Heart left ventricle (tissue), 16 donors: ENCODE measurements at regions not wholly inside any gene's neighbourhood (a gene's known extent, or its start where the extent isn't known, plus 50 kb on each side); places are given as distances from the start of the nearest gene placed in this dataset.
"Not testable (repeated sequence)": the region's sequence is repeated elsewhere in the genome, so short reads cannot be mapped to it uniquely, and the experiment has no call there.

ENCODE experiments used
- ATAC-seq, 4 donors: fragments of 200-7000 bp; cut with Tn5 transposase; one replicate each; pipeline ENCODE4 v1.9.1; 2020 to 2022; ENCODE audit warnings: moderate library complexity in 4 of 4, mild to moderate bottlenecking in 3 of 4, moderate number of reproducible peaks in 1 of 4
- DNase-seq, 5 donors: peaks; one replicate each; pipeline ENCODE4 v3.0.0-alpha.2; 2020
- H3K27ac ChIP-seq, 12 donors: fragments of 200-600 bp; sonication (generic) in 4 of 12; one replicate each; pipeline versions ENCODE4 v1.5.0 to v1.8.0; 2016 to 2022; ENCODE audit warnings: mild to moderate bottlenecking in 2 of 12
- H3K27me3 ChIP-seq, 9 donors: fragments of 200-600 bp; sonication (generic) in 2 of 9; one replicate each; pipeline versions ENCODE4 v1.5.1 to v1.8.0; 2016 to 2022; ENCODE audit warnings: mild to moderate bottlenecking in 3 of 9
- H3K36me3 ChIP-seq, 9 donors: fragments of 200-600 bp; sonication (generic) in 2 of 9; one replicate each; pipeline versions ENCODE4 v1.5.0 to v1.8.0; 2018 to 2022; ENCODE audit warnings: mild to moderate bottlenecking in 2 of 9
- H3K4me1 ChIP-seq, 12 donors: fragments of 200-600 bp; sonication (generic) in 4 of 12; one replicate each; pipeline versions ENCODE4 v1.5.0 to v1.8.0; 2016 to 2022; ENCODE audit warnings: mild to moderate bottlenecking in 3 of 12
- H3K4me3 ChIP-seq, 12 donors: fragments of 200-600 bp; sonication (generic) in 4 of 12; one replicate each; pipeline versions ENCODE4 v1.5.0 to v1.8.0; 2017 to 2022; ENCODE audit warnings: mild to moderate bottlenecking in 9 of 12, moderate library complexity in 4 of 12
- H3K9me3 ChIP-seq, 12 donors: fragments of 200-600 bp; sonication (generic) in 4 of 12; one replicate each; pipeline versions ENCODE4 v1.5.0 to v1.8.0; 2016 to 2022; ENCODE audit warnings: mild to moderate bottlenecking in 1 of 12
- CTCF ChIP-seq, 12 donors: fragments of 200-600 bp; sonication (generic) in 4 of 12; IDR thresholded peaks; one replicate each; pipeline versions ENCODE4 v1.5.0 to v1.8.0; 2018 to 2022; ENCODE audit warnings: antibody characterized with exemption in 12 of 12, mild to moderate bottlenecking in 5 of 12
- POLR2A ChIP-seq, 2 donors: fragments of 450-650 bp; IDR thresholded peaks; one replicate each; pipeline ENCODE4 v1.6.1; 2017; ENCODE audit warnings: antibody characterized with exemption in 2 of 2, mild to moderate bottlenecking in 2 of 2, moderate library complexity in 2 of 2
- WGBS, 4 donors: extraction: QIAGEN DNeasy Blood & Tissue Kit in 2 of 4; methylation state at CpG; one replicate each; pipeline versions ENCODE4 v1.1.5 to v1.1.7; 2013 to 2018; 5-methylcytosine and 5-hydroxymethylcytosine counted together
- intact Hi-C, 10 donors: fragments of 100-400 bp; cut with DNase I; formaldehyde crosslinking; loops; one replicate each; pipeline versions ENCODE4 v1.11.1 to v1.14.2; 2022
- donor health status: ischemic (EF 13 %, LVEDD 7.1; RV severe dilation, severe dysfunction).
- donor health status: healthy with polysubstance abuse.
- donor health status: DM: no; HTN: yes; CAD: no.
- donor health status: DM: no; HTN: no; CAD: no.
- donor health status: ischemic (EF 25% LVEDD 6.9; RV normal size, moderate dysfunction).
- donor health status: ischemic (EF 25% LVEDD 5.7; RV mildly dilated, moderate dysfunction).
- donor health status: healthy.
- donor health status: DM: yes; HTN: yes; CAD: no.
- donor health status: ischemic (EF 35%, LVEDD 5.7; RV mildly dilated, moderate dysfunction).
- donor health status: nonischemic (EF 11% LVEDD 7.7; RV severe dilation, severe dysfunction).
- donor health status: DM: yes; HTN: yes; CAD: no.
- donor health status: PGD.
- donor health status: ischemic (EF 29% LVEDD 5.4; RV normal size, mild dysfunction).
- donor health status: nonischemic (EF 23%, LVEDD 6.1; RV moderate dilation, normal function).

GRCh38 chr2:88999365-88999764 is 307.9 kb downstream of the RPIA start:
- Histone ChIP-seq H3K36me3 (no peaks in the 10 kb centered on the region), H3K4me3 (no peak overlapping the region), H3K9me3 (no peaks in the 10 kb centered on the region), H3K4me1 (no peaks in the 10 kb centered on the region), H3K27me3 (peaks cover 0 to 6% (median 0%) of the 10 kb centered on the region in 9 donors), H3K27ac (no peak overlapping the region)
- no peak for TF ChIP-seq CTCF (IDR thresholded peaks at IDR 0.05)
- TF ChIP-seq POLR2A (IDR thresholded peaks at IDR 0.05): no peak
- intact Hi-C loops: no loop called here
- ATAC-seq: no peak
- DNase-seq: no peak
- WGBS, 4 donors: 86 to 91% (median 88%) methylated on average over 10 of the region's 10 CpGs

GRCh38 chr2:89000235-89000634 is 308.8 kb downstream of the RPIA start:
- TF ChIP-seq CTCF (IDR thresholded peaks at IDR 0.05): no peak
- no peaks in the 10 kb centered on the region for H3K9me3 ChIP-seq
- H3K36me3 ChIP-seq: no peaks in the 10 kb centered on the region
- intact Hi-C loops: loop anchor here in 1 of 10 donors (10.0 kb wide), 1 partner anchor 1225 kb away; no protein-coding TSS in a partner anchor
- H3K4me1 ChIP-seq: no peaks in the 10 kb centered on the region
- H3K4me3 ChIP-seq: no peak overlapping the region
- H3K27ac ChIP-seq: no peak overlapping the region
- 76 to 77% (median 76%) methylated on average over 5 of the region's 5 CpGs for WGBS, 4 donors
- ATAC-seq (no peak), DNase-seq (no peak)
- peaks cover 0 to 9% (median 0%) of the 10 kb centered on the region in 9 donors for H3K27me3 ChIP-seq

DNA sequence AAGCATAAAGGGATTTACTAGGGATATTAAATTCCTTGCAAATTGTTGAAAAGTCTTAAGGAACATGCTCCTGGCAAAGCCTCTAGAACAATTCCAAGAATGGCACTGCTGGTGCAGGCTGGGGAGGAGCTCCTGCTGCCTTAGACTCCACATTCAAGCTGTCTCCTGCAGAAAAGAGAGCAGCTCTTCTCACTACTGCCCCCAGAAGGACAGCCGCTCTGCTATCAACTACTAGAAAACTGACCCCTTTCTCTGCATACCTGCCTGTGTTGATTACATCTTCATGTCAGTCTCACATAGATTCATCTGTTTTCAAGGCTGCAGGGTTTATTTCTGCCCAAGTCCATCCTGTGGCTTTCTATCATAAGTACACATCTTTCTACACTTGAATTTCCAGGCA is 312.8 kb downstream of the RPIA start:
- H3K4me1 ChIP-seq, H3K4me3 ChIP-seq, H3K9me3 ChIP-seq, ATAC-seq, H3K27me3 ChIP-seq, H3K36me3 ChIP-seq, DNase-seq, H3K27ac ChIP-seq: not testable (repeated sequence)
- intact Hi-C loops: loop anchor here in 1 of 10 donors (10.0 kb wide), 1 partner anchor 1221 kb away; no protein-coding TSS in a partner anchor
- 21 to 38% (median 36%) methylated on average over 1 of the region's 1 CpG for WGBS, 4 donors

- H3K36me3 ChIP-seq, H3K27ac ChIP-seq, DNase-seq, intact Hi-C loops, H3K4me3 ChIP-seq, H3K27me3 ChIP-seq, H3K4me1 ChIP-seq, H3K9me3 ChIP-seq, ATAC-seq: not testable (repeated sequence)
- WGBS, 4 donors: 53 to 68% (median 54%) methylated on average over 3 to 4 of the region's 4 CpGs
Measured at GRCh38 chr2:89020566-89020965, 329.1 kb downstream of the RPIA start.

GRCh38 chr2:89026296-89026695 is 334.8 kb downstream of the RPIA start:
- peaks cover 0 to 19% (median 0%) of the 10 kb centered on the region in 9 donors for H3K27me3 ChIP-seq
- intact Hi-C loops, H3K4me1 ChIP-seq, ATAC-seq, H3K9me3 ChIP-seq, DNase-seq, H3K27ac ChIP-seq, H3K4me3 ChIP-seq, H3K36me3 ChIP-seq: not testable (repeated sequence)
- WGBS, 4 donors: 57 to 68% (median 60%) methylated on average over 2 of the region's 2 CpGs

DNA sequence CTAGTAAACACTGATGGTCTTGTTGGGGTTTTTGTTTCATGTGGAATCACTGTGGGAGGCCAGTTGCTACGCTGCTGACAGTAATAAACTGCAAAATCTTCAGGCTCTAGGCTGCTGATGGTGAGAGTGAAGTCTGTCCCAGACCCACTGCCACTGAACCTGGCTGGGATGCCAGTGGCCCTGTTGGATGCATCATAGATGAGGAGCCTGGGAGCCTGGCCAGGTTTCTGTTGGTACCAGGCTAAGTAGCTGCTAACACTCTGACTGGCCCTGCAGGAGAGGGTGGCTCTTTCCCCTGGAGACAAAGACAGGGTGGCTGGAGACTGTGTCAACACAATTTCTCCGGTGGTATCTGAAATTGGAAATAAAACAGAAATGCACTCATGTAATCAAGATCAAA is 335.6 kb downstream of the RPIA start:
- ATAC-seq, H3K4me3 ChIP-seq, H3K9me3 ChIP-seq, H3K4me1 ChIP-seq, DNase-seq, H3K36me3 ChIP-seq, H3K27ac ChIP-seq, intact Hi-C loops: not testable (repeated sequence)
- H3K27me3 ChIP-seq: peaks cover 0 to 19% (median 0%) of the 10 kb centered on the region in 9 donors
- 28 to 66% (median 50%) methylated on average over 2 of the region's 2 CpGs for WGBS, 4 donors

GRCh38 chr2:89027536-89027935 is 336.1 kb downstream of the RPIA start:
- intact Hi-C loops, H3K9me3 ChIP-seq, H3K4me3 ChIP-seq, H3K36me3 ChIP-seq, DNase-seq, H3K27ac ChIP-seq, ATAC-seq, H3K4me1 ChIP-seq: not testable (repeated sequence)
- H3K27me3 ChIP-seq: peaks cover 0 to 19% (median 0%) of the 10 kb centered on the region in 9 donors
- 83 to 94% (median 86%) methylated on average over 1 of the region's 1 CpG for WGBS, 4 donors

DNA sequence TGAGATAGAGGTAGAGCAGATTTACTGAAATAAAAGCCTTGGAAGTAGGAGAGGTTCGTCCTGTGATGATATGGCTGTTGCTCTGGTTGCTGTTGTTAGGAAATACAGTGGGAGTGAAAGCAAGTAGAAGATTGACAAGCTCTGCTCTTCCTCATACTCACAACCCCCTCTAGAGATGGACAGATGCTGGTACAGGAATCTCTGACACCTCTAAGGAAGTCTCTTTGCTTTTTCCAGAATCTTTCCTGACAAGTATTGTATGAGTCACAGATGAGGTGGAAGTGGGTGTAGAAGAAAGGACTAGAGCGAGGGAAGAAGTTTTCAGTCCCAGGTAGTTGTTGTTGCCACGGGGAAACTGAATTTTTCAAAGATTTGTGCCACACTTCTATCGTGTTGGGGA is 337.8 kb downstream of the RPIA start:
- not testable (repeated sequence) for ATAC-seq
- 28 to 53% (median 41%) methylated on average over 4 of the region's 4 CpGs for WGBS, 4 donors

More for the DNA sequence above, 337.8 kb downstream of the RPIA start:
- H3K36me3 ChIP-seq, H3K4me3 ChIP-seq, H3K27ac ChIP-seq, H3K4me1 ChIP-seq, H3K9me3 ChIP-seq, DNase-seq, intact Hi-C loops: not testable (repeated sequence)
- peaks cover 0 to 19% (median 0%) of the 10 kb centered on the region in 9 donors for H3K27me3 ChIP-seq
